H1 (cell line): ENCODE measurements at regions not wholly inside any gene's neighbourhood (a gene's known extent, or its start where the extent isn't known, plus 50 kb on each side); places are given as distances from the start of the nearest gene placed in this dataset.

Experiments used
- CTCF ChIA-PET: fragments of 300-600 bp; sonication (Branson Sonifier 250); formaldehyde crosslinking; loops from one replicate; lab custom pipeline; 2021; ENCODE audit not compliant: partially characterized antibody; lab: Charles Lee
- POLR2A ChIA-PET: fragments of 300-600 bp; sonication (Branson Sonifier 250); formaldehyde crosslinking; loops from one replicate; lab custom pipeline; 2021; ENCODE audit warnings: inconsistent platforms; ENCODE audit not compliant: partially characterized antibody; lab: Charles Lee
- DNase-seq, 2 experiments: peaks; one replicate each; pipeline versions ENCODE4 v3.0.0 to v3.0.0-alpha.2; 2010 to 2022; ENCODE audit warnings: low spot score in 2 of 2, low read depth in 1 of 2, mixed read lengths in 1 of 2
- FAIRE-seq: peaks from 2 replicates; lab custom pipeline; 2011; peaks lifted over from hg19 to GRCh38; lab: Jason Lieb, UNC
- H2AFZ ChIP-seq: 2 replicates; pipeline ENCODE4 v1.8.1; 2012; ENCODE audit warnings: low read length, inconsistent platforms
- H2AK5ac ChIP-seq: 2 replicates; pipeline ENCODE4 v1.6.1; 2013; ENCODE audit warnings: low read depth, low read length
- H2BK120ac ChIP-seq: replicated peaks from 2 replicates; pipeline ENCODE3; 2013; ENCODE audit warnings: low read depth, low read length, inconsistent platforms
- H2BK12ac ChIP-seq: 2 replicates; pipeline ENCODE4 v1.6.1; 2013; ENCODE audit warnings: low read depth, low read length
- H2BK15ac ChIP-seq: 2 replicates; pipeline ENCODE4 v1.6.1; 2013; ENCODE audit warnings: low read length
- H2BK20ac ChIP-seq: 2 replicates; pipeline ENCODE4 v1.6.1; 2013; ENCODE audit warnings: low read length
- H2BK5ac ChIP-seq: 2 replicates; pipeline ENCODE4 v1.6.1; 2013; ENCODE audit warnings: low read depth, low read length
- H3K14ac ChIP-seq: 2 replicates; pipeline ENCODE4 v1.6.1; 2013; ENCODE audit warnings: inconsistent platforms; ENCODE audit not compliant: insufficient read length
- H3K18ac ChIP-seq: 2 replicates; pipeline ENCODE4 v1.6.1; 2013; ENCODE audit warnings: low read length; ENCODE audit errors: extremely low read depth
- H3K23ac ChIP-seq: 2 replicates; pipeline ENCODE4 v1.6.1; 2013; ENCODE audit warnings: inconsistent platforms; ENCODE audit not compliant: insufficient read length
- H3K23me2 ChIP-seq: 2 replicates; pipeline ENCODE4 v1.6.1; 2013; ENCODE audit warnings: low read depth, low read length
- H3K27ac ChIP-seq: 2 replicates; pipeline ENCODE4 v1.6.1; 2011; ENCODE audit warnings: low read depth, low read length, inconsistent platforms
- H3K27me3 ChIP-seq, 4 experiments: replicated peaks in 1 of 4; 1 replicate in 1 of 4; 2 replicates in 3 of 4; pipeline versions ENCODE4 v1.6.1 to v1.8.1; 2011 to 2013; ENCODE audit warnings: low read length in 3 of 4, mild to moderate bottlenecking in 3 of 4, inconsistent platforms in 2 of 4, mixed read lengths in 2 of 4, moderate library complexity in 1 of 4; ENCODE audit not compliant: control insufficient read depth in 3 of 4, insufficient read depth in 3 of 4; ENCODE audit errors: extremely low read depth in 1 of 4
- H3K36me3 ChIP-seq, 4 experiments: 2 replicates each; pipeline versions ENCODE4 v1.6.1 to v1.8.1; 2011 to 2013; ENCODE audit warnings: mild to moderate bottlenecking in 4 of 4, low read length in 3 of 4, moderate library complexity in 2 of 4, control low read depth in 1 of 4, inconsistent platforms in 1 of 4; ENCODE audit not compliant: insufficient read depth in 4 of 4, control insufficient read depth in 2 of 4
- H3K4ac ChIP-seq: replicated peaks from 2 replicates; pipeline ENCODE3; 2013; ENCODE audit warnings: low read length, low read depth, mixed read lengths, inconsistent platforms; ENCODE audit not compliant: insufficient read length
- H3K4me1 ChIP-seq, 4 experiments: replicated peaks in 1 of 4; 1 replicate in 1 of 4; 2 replicates in 3 of 4; pipeline versions ENCODE4 v1.6.1 to v1.8.1; 2011 to 2013; ENCODE audit warnings: low read length in 3 of 4, inconsistent platforms in 2 of 4, mixed read lengths in 1 of 4; ENCODE audit not compliant: insufficient read depth in 4 of 4, control insufficient read depth in 3 of 4
- H3K4me2 ChIP-seq, 2 experiments: 2 replicates each; pipeline versions ENCODE4 v1.6.1 to v1.8.1; 2011 to 2013; ENCODE audit warnings: low read depth in 2 of 2, low read length in 2 of 2, control low read depth in 1 of 2, inconsistent platforms in 1 of 2, mild to moderate bottlenecking in 1 of 2; ENCODE audit not compliant: insufficient read depth in 1 of 2
- H3K4me3 ChIP-seq, 4 experiments: fragments of 200-600, 300-600 bp in 1 of 4; sonication (generic), shearing (Covaris generic), sonication (Bioruptor Twin) in 1 of 4; 2 replicates each; pipeline versions ENCODE4 v1.5.1 to v1.8.1; 2011 to 2016; ENCODE audit warnings: low read length in 4 of 4, low read depth in 3 of 4, control low read depth in 2 of 4, inconsistent platforms in 2 of 4, mild to moderate bottlenecking in 2 of 4, mixed read lengths in 1 of 4, moderate library complexity in 1 of 4; ENCODE audit not compliant: insufficient read depth in 2 of 4; ENCODE audit errors: extremely low read depth in 1 of 4
- H3K56ac ChIP-seq: replicated peaks from 2 replicates; pipeline ENCODE3; 2013; ENCODE audit warnings: low read depth, mild to moderate bottlenecking, mixed read lengths, low read length, inconsistent platforms; ENCODE audit not compliant: insufficient read length
- H3K79me1 ChIP-seq: 2 replicates; pipeline ENCODE4 v1.6.1; 2013; ENCODE audit warnings: low read depth, low read length, control low read depth
- H3K79me2 ChIP-seq, 2 experiments: 2 replicates each; pipeline versions ENCODE4 v1.6.1 to v1.8.1; 2012 to 2013; ENCODE audit warnings: low read length in 2 of 2, mild to moderate bottlenecking in 2 of 2, inconsistent platforms in 1 of 2; ENCODE audit not compliant: insufficient read depth in 2 of 2, control insufficient read depth in 1 of 2
- H3K9ac ChIP-seq, 4 experiments: replicated peaks in 1 of 4; 1 replicate in 1 of 4; 2 replicates in 3 of 4; pipeline versions ENCODE4 v1.6.1 to v1.8.1; 2011 to 2013; ENCODE audit warnings: low read depth in 3 of 4, low read length in 3 of 4, control low read depth in 2 of 4, mild to moderate bottlenecking in 2 of 4, moderate library complexity in 2 of 4, inconsistent platforms in 1 of 4; ENCODE audit errors: extremely low read depth in 1 of 4
- H3K9me3 ChIP-seq, 2 experiments: 2 replicates each; pipeline versions ENCODE4 v1.6.1 to v1.8.1; 2012 to 2013; ENCODE audit warnings: mild to moderate bottlenecking in 2 of 2, moderate library complexity in 2 of 2, control low read depth in 1 of 2, inconsistent platforms in 1 of 2, low read depth in 1 of 2, low read length in 1 of 2, mixed read lengths in 1 of 2; ENCODE audit not compliant: insufficient read depth in 2 of 2
- H4K20me1 ChIP-seq, 2 experiments: replicated peaks in 1 of 2; 2 replicates each; pipeline versions ENCODE3 to v1.8.1; 2011 to 2013; ENCODE audit warnings: inconsistent platforms in 2 of 2, low read length in 2 of 2, mild to moderate bottlenecking in 1 of 2; ENCODE audit not compliant: insufficient read depth in 2 of 2, control insufficient read depth in 1 of 2
- H4K5ac ChIP-seq: 2 replicates; pipeline ENCODE4 v1.6.1; 2013; ENCODE audit warnings: low read length, low read depth, mixed read lengths, inconsistent platforms; ENCODE audit not compliant: insufficient read length
- H4K8ac ChIP-seq: 2 replicates; pipeline ENCODE4 v1.8.0; 2013; ENCODE audit warnings: mild to moderate bottlenecking, moderate library complexity, low read length, inconsistent platforms; ENCODE audit not compliant: insufficient read depth; ENCODE audit errors: extremely low read depth
- H4K91ac ChIP-seq: replicated peaks from 2 replicates; pipeline ENCODE3; 2013; ENCODE audit warnings: low read length, mixed read lengths, inconsistent platforms; ENCODE audit not compliant: insufficient read length
- CBX8 ChIP-seq: fragments of 300-800, 300-1000 bp; sonication (generic); IDR thresholded peaks from 2 replicates; pipeline ENCODE4 v1.7.1; 2016; ENCODE audit warnings: low read depth, low read length, borderline replicate concordance
- CHD1 ChIP-seq: IDR thresholded peaks from 2 replicates; pipeline ENCODE4 v1.6.1; 2012; ENCODE audit warnings: low read depth, low read length, improper control_type of control experiment
- CHD2 ChIP-seq: IDR thresholded peaks from 2 replicates; pipeline ENCODE4 v1.6.1; 2012; ENCODE audit warnings: low read length, improper control_type of control experiment
- CREB1 ChIP-seq: IDR thresholded peaks from 2 replicates; pipeline ENCODE4 v1.6.1; 2012; ENCODE audit warnings: inconsistent platforms
- CTBP2 ChIP-seq: IDR thresholded peaks from 2 replicates; pipeline ENCODE4 v1.7.0; 2011; ENCODE audit warnings: borderline replicate concordance, mild to moderate bottlenecking, moderate library complexity, mixed read lengths, low read length; ENCODE audit not compliant: insufficient read depth, insufficient read length
- EGR1 ChIP-seq: IDR thresholded peaks from 2 replicates; pipeline ENCODE4 v1.6.1; 2011; ENCODE audit warnings: low read depth, low read length, borderline replicate concordance
- GABPA ChIP-seq: IDR thresholded peaks from 2 replicates; pipeline ENCODE4 v1.6.1; 2011; ENCODE audit warnings: mild to moderate bottlenecking, low read length, moderate library complexity, borderline replicate concordance; ENCODE audit not compliant: insufficient read depth
- HDAC6 ChIP-seq: IDR thresholded peaks from one replicate; pipeline ENCODE4 v1.7.1; 2012; ENCODE audit warnings: low read depth, mild to moderate bottlenecking, inconsistent platforms, low read length, moderate library complexity
- NANOG ChIP-seq: IDR thresholded peaks from 2 replicates; pipeline ENCODE4 v1.6.1; 2011; ENCODE audit warnings: low read length, low read depth, mild to moderate bottlenecking, inconsistent platforms; ENCODE audit not compliant: insufficient read depth, poor library complexity, severe bottlenecking
- PHF8 ChIP-seq: fragments of 200-600 bp; sonication (generic); conservative IDR thresholded peaks from 2 replicates; pipeline ENCODE4 v1.7.1; 2012; ENCODE audit warnings: low read depth, mild to moderate bottlenecking, inconsistent platforms, low read length, moderate library complexity
- SIN3A ChIP-seq, 2 experiments: IDR thresholded peaks in 1 of 2; conservative IDR thresholded peaks in 1 of 2; 2 replicates each; pipeline ENCODE4 v1.6.1; 2011 to 2012; ENCODE audit warnings: low read length in 2 of 2, improper control_type of control experiment in 1 of 2, low read depth in 1 of 2, mild to moderate bottlenecking in 1 of 2
- SIRT6 ChIP-seq: IDR thresholded peaks from one replicate; pipeline ENCODE4 v1.7.1; 2012; ENCODE audit warnings: low read length, inconsistent platforms
- SIX5 ChIP-seq: IDR thresholded peaks from 2 replicates; pipeline ENCODE4 v1.6.1; 2011; ENCODE audit warnings: mild to moderate bottlenecking, low read depth, low read length
- YY1 ChIP-seq: IDR thresholded peaks from 2 replicates; pipeline ENCODE4 v1.6.1; 2011; ENCODE audit warnings: low read depth, mild to moderate bottlenecking, low read length
- WGBS, 2 experiments: shearing (Covaris generic) in 1 of 2; methylation state at CpG; one replicate each; pipeline versions ENCODE4 v1.1.6 to v1.1.7; 2013 to 2015; ENCODE audit warnings: low lambda C conversion rate in 2 of 2, mixed read lengths in 2 of 2, inconsistent platforms in 1 of 2, low coverage in 1 of 2, missing lambda C conversion rate in 1 of 2; ENCODE audit not compliant: insufficient replicate concordance in 2 of 2, insufficient coverage in 1 of 2, insufficient read length in 1 of 2; ENCODE audit errors: extremely low coverage in 1 of 2, missing lambda C conversion rate in 1 of 2; 5-methylcytosine and 5-hydroxymethylcytosine counted together

- Histone ChIP-seq H2BK5ac (no peak overlapping the region), H3K9me3 (no peaks in the 10 kb centered on the region), H3K4me1 (peaks cover 0 to 3% (median 0%) of the 10 kb centered on the region in 4 experiments; a peak in 1 of 7 replicates), H3K23me2 (no peaks in the 10 kb centered on the region), H3K56ac (no peak overlapping the region), H4K5ac (no peak overlapping the region), H3K27me3 (no peaks in the 10 kb centered on the region), H3K79me1 (no peaks in the 10 kb centered on the region), H2AFZ (no peak overlapping the region), H3K9ac (no peak overlapping the region), H2BK15ac (no peak overlapping the region), H3K36me3 (no peaks in the 10 kb centered on the region), H3K23ac (no peak overlapping the region), H2BK20ac (no peak overlapping the region), H4K91ac (no peak overlapping the region), H3K4ac (no peak overlapping the region), H3K4me2 (no peak overlapping the region), H2BK12ac (no peak overlapping the region), H2AK5ac (no peak overlapping the region), H3K18ac (no peak overlapping the region), H3K79me2 (no peaks in the 10 kb centered on the region), H3K14ac (no peak overlapping the region), H2BK120ac (no peak overlapping the region), H4K8ac (no peak overlapping the region), H4K20me1 (no peaks in the 10 kb centered on the region), H3K4me3 (no peak overlapping the region), H3K27ac (no peak overlapping the region)
- DNase-seq (no peak), FAIRE-seq (no peak)
- ChIA-PET POLR2A (no interaction called here), CTCF (interaction anchor here (0.6 to 0.7 kb wide), 2 partner anchors 145 to 263 kb away, joined by 3 read pairs; no protein-coding TSS in a partner anchor)
- whole genome bisulfite sequencing, 2 experiments = 89% methylated on average over 2 of the region's 2 CpGs; no CpG with 5 or more reads in 1 of the 2 experiments
- TF ChIP-seq HDAC6 = no peak
- no peak for TF ChIP-seq CREB1
- TF ChIP-seq SIX5 = no peak
- TF ChIP-seq CBX8 = no peak
- TF ChIP-seq CHD1 = no peak
- TF ChIP-seq NANOG = no peak
- no peak for TF ChIP-seq CTBP2
- TF ChIP-seq SIRT6 = no peak
- TF ChIP-seq GABPA = no peak
- no peak for TF ChIP-seq CHD2
- no peak for TF ChIP-seq YY1
- no peak for TF ChIP-seq PHF8
- TF ChIP-seq EGR1 = no peak
- TF ChIP-seq SIN3A (conservative IDR thresholded peaks at IDR 0.05 in 1 of 2, IDR thresholded peaks at IDR 0.05 in 1 of 2; ENCODE audit: low read depth in 1 of 2, low read length in 2 of 2) = no peak
Observed at GRCh38 chr12:75774261-75775052, 257.1 kb downstream of the PHLDA1 start.
